PFSK-1 (cell line): ENCODE measurements at regions not wholly inside any gene's neighbourhood (a gene's known extent, or its start where the extent isn't known, plus 50 kb on each side); places are given as distances from the start of the nearest gene placed in this dataset.

ENCODE experiments used
- FOXP2 ChIP-seq: optimal IDR thresholded peaks from 2 replicates; pipeline ENCODE3; 2011; ENCODE audit warnings: borderline replicate concordance, control low read depth, inconsistent platforms; ENCODE audit not compliant: insufficient read depth; ENCODE audit errors: extremely low read length, extremely low read depth
- POLR2AphosphoS5 ChIP-seq: IDR thresholded peaks from 2 replicates; pipeline ENCODE4 v1.6.1; 2012; ENCODE audit warnings: low read depth, mild to moderate bottlenecking, control low read depth, low read length, moderate library complexity
- SIN3A ChIP-seq: IDR thresholded peaks from 2 replicates; pipeline ENCODE4 v1.6.1; 2012; ENCODE audit warnings: mild to moderate bottlenecking, low read length, moderate library complexity, borderline replicate concordance; ENCODE audit not compliant: insufficient read depth
- TAF1 ChIP-seq: IDR thresholded peaks from 2 replicates; pipeline ENCODE4 v1.6.1; 2012; ENCODE audit warnings: low read length, control low read depth, borderline replicate concordance; ENCODE audit not compliant: insufficient read depth
- TF ChIP-seq, protein P1 (sequence below), 2 experiments: IDR thresholded peaks; 2 replicates each; pipeline versions ENCODE4 v1.6.1 to v1.8.0; 2011 to 2012; ENCODE audit warnings: low read depth in 2 of 2, low read length in 2 of 2, control low read depth in 1 of 2, inconsistent platforms in 1 of 2, mild to moderate bottlenecking in 1 of 2, moderate library complexity in 1 of 2; ENCODE audit not compliant: insufficient read depth in 1 of 2

DNA sequence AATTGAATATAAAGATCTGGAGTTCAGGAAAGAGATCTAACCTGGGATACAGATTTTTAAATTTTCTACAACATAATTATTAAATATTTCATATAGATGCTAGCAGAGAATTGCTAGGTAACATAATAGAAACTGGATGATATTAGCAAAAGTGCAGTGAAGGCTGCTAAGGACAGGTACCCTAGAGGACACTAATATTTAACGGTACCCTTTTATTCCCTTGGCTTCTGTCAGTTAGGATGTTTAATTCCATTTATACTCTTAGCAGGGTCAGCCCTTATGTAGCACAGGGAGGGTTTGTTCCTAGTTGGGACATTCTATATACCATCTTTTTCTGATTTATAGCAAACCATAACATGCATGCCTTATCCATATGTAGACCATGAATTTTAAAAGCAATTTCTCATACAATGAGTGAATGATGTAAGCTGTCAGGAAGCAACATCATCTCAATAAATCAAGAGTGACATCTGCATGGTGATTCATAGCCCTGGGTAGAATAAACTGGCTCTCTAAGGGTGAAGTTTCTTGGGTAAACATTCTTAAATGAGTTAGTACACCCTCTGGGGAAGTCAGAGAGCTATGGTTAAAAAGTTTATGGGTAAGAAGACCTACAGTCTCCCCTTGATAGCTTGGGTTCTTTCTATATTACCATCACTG lies 404.4 kb upstream of the MGAT4C start:
- TF ChIP-seq SIN3A (peak; percentile 49; the same call in 1 of the 2 replicates), POLR2AphosphoS5 (no peak), FOXP2 (no peak)
- TF ChIP-seq, protein P1, sequence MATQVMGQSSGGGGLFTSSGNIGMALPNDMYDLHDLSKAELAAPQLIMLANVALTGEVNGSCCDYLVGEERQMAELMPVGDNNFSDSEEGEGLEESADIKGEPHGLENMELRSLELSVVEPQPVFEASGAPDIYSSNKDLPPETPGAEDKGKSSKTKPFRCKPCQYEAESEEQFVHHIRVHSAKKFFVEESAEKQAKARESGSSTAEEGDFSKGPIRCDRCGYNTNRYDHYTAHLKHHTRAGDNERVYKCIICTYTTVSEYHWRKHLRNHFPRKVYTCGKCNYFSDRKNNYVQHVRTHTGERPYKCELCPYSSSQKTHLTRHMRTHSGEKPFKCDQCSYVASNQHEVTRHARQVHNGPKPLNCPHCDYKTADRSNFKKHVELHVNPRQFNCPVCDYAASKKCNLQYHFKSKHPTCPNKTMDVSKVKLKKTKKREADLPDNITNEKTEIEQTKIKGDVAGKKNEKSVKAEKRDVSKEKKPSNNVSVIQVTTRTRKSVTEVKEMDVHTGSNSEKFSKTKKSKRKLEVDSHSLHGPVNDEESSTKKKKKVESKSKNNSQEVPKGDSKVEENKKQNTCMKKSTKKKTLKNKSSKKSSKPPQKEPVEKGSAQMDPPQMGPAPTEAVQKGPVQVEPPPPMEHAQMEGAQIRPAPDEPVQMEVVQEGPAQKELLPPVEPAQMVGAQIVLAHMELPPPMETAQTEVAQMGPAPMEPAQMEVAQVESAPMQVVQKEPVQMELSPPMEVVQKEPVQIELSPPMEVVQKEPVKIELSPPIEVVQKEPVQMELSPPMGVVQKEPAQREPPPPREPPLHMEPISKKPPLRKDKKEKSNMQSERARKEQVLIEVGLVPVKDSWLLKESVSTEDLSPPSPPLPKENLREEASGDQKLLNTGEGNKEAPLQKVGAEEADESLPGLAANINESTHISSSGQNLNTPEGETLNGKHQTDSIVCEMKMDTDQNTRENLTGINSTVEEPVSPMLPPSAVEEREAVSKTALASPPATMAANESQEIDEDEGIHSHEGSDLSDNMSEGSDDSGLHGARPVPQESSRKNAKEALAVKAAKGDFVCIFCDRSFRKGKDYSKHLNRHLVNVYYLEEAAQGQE (IDR thresholded peaks at IDR 0.05; ENCODE audit: insufficient read depth in 1 of 2, low read depth in 2 of 2, low read length in 2 of 2), result no peak

DNA sequence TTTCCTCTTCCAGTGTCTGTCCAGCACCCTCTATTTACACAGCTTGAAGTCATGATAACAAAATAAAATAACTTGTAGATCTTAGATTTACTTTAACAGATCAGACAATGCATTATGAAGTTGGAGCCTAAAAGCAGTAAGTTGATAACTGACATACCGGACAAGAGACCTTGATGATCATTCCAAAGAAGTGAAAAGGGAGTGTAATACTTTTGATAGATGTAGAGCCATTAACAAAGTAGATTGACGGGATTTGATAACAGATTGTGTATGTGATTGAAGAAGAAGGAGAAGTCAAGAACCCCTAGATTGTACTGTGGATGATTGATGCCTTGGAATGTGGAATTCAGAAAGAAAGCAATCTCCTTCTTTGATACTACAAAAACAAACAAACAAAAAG lies 403.8 kb upstream of the MGAT4C start:
- TF ChIP-seq, protein P1 (IDR thresholded peaks at IDR 0.05; ENCODE audit: insufficient read depth in 1 of 2, low read depth in 2 of 2, low read length in 2 of 2), result no peak
- TF ChIP-seq TAF1 (no peak), POLR2AphosphoS5 (no peak), SIN3A (no peak), FOXP2 (no peak)

DNA sequence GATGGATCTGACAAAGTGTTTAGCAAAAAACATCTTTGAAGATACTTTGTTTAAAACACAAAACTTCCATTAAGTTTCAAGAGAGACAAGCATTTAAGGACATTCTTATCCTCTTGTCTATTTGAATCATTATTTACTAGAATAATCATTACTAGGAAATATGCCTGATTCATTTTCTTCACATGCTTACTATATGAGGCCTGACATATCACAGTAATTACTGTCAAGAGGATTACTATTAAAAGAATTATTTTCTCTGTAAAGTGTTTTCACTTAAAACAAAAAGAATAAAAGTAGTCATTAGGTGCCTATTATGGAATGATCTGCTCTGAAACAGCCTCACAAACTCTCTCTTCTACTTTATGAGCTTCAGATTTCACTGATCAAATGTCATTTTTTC lies 402.1 kb upstream of the MGAT4C start:
- no peak for TF ChIP-seq TAF1
- no peak for TF ChIP-seq SIN3A

GRCh38 chr12:86647800-86648199 lies 391.6 kb upstream of the MGAT4C start:
- TF ChIP-seq SIN3A, result no peak
- TF ChIP-seq POLR2AphosphoS5, result no peak
- no peak for TF ChIP-seq TAF1
- no peak for TF ChIP-seq FOXP2
- TF ChIP-seq, protein P1 (IDR thresholded peaks at IDR 0.05; ENCODE audit: insufficient read depth in 1 of 2, low read depth in 2 of 2, low read length in 2 of 2), result no peak

DNA sequence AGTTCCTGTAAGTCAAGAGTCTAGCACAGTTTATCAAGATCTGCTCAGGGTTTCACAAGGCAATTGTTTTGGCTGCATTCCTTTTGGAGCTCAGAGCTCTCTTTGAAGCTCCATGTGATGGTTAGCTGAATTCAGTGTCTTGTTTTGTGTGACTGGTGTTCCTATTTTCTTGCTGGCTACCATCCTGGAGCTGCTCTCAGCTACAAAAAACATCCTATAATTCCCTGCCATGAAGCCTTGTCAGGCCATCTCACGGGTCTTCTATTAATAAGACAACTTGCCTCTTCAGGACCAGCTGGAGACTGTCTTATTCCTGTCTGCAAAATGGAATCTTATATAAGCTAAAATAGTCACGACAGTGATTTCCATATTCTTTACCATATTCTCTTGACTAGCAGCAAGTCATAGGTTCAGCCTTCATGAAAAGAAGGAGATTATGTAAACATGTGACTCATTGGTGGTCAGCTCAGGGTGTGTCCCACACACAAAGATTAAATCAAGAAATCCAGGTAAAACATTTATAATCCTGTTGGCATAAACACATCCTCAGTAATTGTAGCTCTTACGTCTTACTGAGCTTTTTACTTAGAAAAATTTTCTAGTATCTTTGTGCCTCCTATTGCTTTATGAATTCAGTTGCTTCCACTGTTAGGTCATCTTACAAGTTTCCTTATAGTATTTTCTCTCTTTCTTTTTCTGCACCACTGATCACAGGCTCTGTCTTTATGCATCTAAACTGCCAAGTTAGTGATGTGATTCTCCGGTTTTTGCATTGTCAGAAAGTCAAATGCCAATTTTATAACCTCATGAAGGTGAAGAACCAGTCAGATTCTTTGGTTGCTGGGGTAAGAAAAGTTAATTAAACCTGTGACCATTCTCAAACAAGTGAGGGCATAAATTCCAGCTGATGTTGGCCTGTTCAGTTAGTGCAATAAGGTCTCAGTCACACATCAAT lies 378.5 kb upstream of the MGAT4C start:
- no peak for TF ChIP-seq FOXP2
- TF ChIP-seq POLR2AphosphoS5, result no peak
- TF ChIP-seq SIN3A, result no peak
- no peak for TF ChIP-seq TAF1
- TF ChIP-seq, protein P1 (IDR thresholded peaks at IDR 0.05; ENCODE audit: insufficient read depth in 1 of 2, low read depth in 2 of 2, low read length in 2 of 2), result no peak
